K562 (cell line): ENCODE measurements at regions not wholly inside any gene's neighbourhood (a gene's known extent, or its start where the extent isn't known, plus 50 kb on each side); places are given as distances from the start of the nearest gene placed in this dataset.

Source experiments
- ARID1B ChIP-seq: fragments of 450-650 bp; IDR thresholded peaks from 2 replicates; pipeline ENCODE4 v1.6.1; 2016; ENCODE audit warnings: antibody characterized with exemption, mild to moderate bottlenecking, inconsistent platforms
- ATF1 ChIP-seq, 2 experiments: fragments of 450-650 bp in 1 of 2; IDR thresholded peaks; 2 replicates each; pipeline ENCODE4 v1.6.1; 2016; ENCODE audit warnings: missing compliant biosample characterization in 1 of 2, missing genetic modification characterization in 1 of 2
- ATF7 ChIP-seq: fragments of 450-650 bp; IDR thresholded peaks from 2 replicates; pipeline ENCODE4 v1.7.1; 2014; ENCODE audit warnings: mild to moderate bottlenecking, moderate library complexity
- BRD9 ChIP-seq: fragments of 450-650 bp; IDR thresholded peaks from 2 replicates; pipeline ENCODE4 v1.6.1; 2018; ENCODE audit warnings: low read depth; ENCODE audit not compliant: partially characterized antibody
- CREB1 ChIP-seq, 2 experiments: sonication (generic) in 1 of 2; formaldehyde crosslinking in 1 of 2; IDR thresholded peaks; 2 replicates each; pipeline versions ENCODE4 v1.6.1 to v1.8.0; 2012 to 2022; ENCODE audit warnings: inconsistent platforms in 1 of 2, mild to moderate bottlenecking in 1 of 2, missing genetic modification reagents in 1 of 2, moderate library complexity in 1 of 2
- CREM ChIP-seq: IDR thresholded peaks from 2 replicates; pipeline ENCODE4 v1.6.1; 2014; ENCODE audit warnings: antibody characterized with exemption, low read depth
- CTCF ChIP-seq, 3 experiments: IDR thresholded peaks in 2 of 3; conservative IDR thresholded peaks in 1 of 3; 2 replicates each; pipeline ENCODE4 v1.5.1; 2011 to 2012; ENCODE audit warnings: low read length in 3 of 3, mild to moderate bottlenecking in 3 of 3, control low read depth in 2 of 3, improper control_type of control experiment in 1 of 3, inconsistent platforms in 1 of 3, low read depth in 1 of 3, mixed read lengths in 1 of 3, moderate library complexity in 1 of 3; ENCODE audit not compliant: insufficient read depth in 2 of 3
- KAT7 ChIP-seq: sonication (generic); formaldehyde crosslinking; IDR thresholded peaks from 2 replicates; pipeline ENCODE4 v1.8.0; 2022; ENCODE audit warnings: missing genetic modification reagents, mild to moderate bottlenecking, borderline replicate concordance
- MAX ChIP-seq: sonication (generic); formaldehyde crosslinking; IDR thresholded peaks from 2 replicates; pipeline ENCODE4 v1.9.0; 2022; ENCODE audit warnings: mild to moderate bottlenecking, missing genetic modification reagents
- MXI1 ChIP-seq: IDR thresholded peaks from 2 replicates; pipeline ENCODE4 v1.6.1; 2011; ENCODE audit warnings: low read depth, mild to moderate bottlenecking, improper control_type of control experiment, low read length
- MYC ChIP-seq, 2 experiments: fragments of 250-450 bp in 1 of 2; sonication (Bioruptor Pico) in 1 of 2; IDR thresholded peaks; 2 replicates each; pipeline versions ENCODE4 v1.5.1 to v1.6.1; 2012 to 2021; ENCODE audit warnings: low read depth in 2 of 2, borderline replicate concordance in 1 of 2, improper control_type of control experiment in 1 of 2, low read length in 1 of 2, mild to moderate bottlenecking in 1 of 2, moderate library complexity in 1 of 2
- PHF21A ChIP-seq: fragments of 450-650 bp; IDR thresholded peaks from 2 replicates; pipeline ENCODE4 v1.6.1; 2017; ENCODE audit warnings: low read depth, borderline replicate concordance
- RAD21 ChIP-seq, 2 experiments: fragments of 250-450 bp in 1 of 2; fragments of 450-650 bp in 1 of 2; sonication (Bioruptor Pico) in 1 of 2; formaldehyde crosslinking in 1 of 2; IDR thresholded peaks in 1 of 2; conservative IDR thresholded peaks in 1 of 2; 2 replicates each; pipeline versions ENCODE4 v1.4.0 to v1.8.0; 2020 to 2022; ENCODE audit warnings: mild to moderate bottlenecking in 2 of 2, moderate library complexity in 1 of 2
- REST ChIP-seq, 2 experiments: fragments of 450-650 bp; formaldehyde crosslinking in 1 of 2; IDR thresholded peaks; 2 replicates each; pipeline versions ENCODE4 v1.4.0 to v1.6.1; 2014 to 2020; ENCODE audit warnings: mild to moderate bottlenecking in 2 of 2, borderline replicate concordance in 1 of 2, low read depth in 1 of 2
- SMARCA4 ChIP-seq: fragments of 450-650 bp; IDR thresholded peaks from 2 replicates; pipeline ENCODE4 v1.6.1; 2016
- TBP ChIP-seq: optimal IDR thresholded peaks from 2 replicates; pipeline ENCODE3; 2011; ENCODE audit warnings: low read depth, low read length, improper control_type of control experiment

- TF ChIP-seq CREM (peak; percentile 81), MAX (CRISPR knock-in tag) (peak; percentile 83), CTCF (IDR thresholded peaks at IDR 0.05 in 2 of 3, conservative IDR thresholded peaks at IDR 0.05 in 1 of 3; ENCODE audit: insufficient read depth in 2 of 3, low read depth in 1 of 3, low read length in 3 of 3) (peak; percentile 86 to 93 (median 88)), MYC (IDR thresholded peaks at IDR 0.05; ENCODE audit: low read depth, low read length) (peak; percentile 22; the same call in 1 of the 2 replicates), MYC (CRISPR knock-in tag; IDR thresholded peaks at IDR 0.05; ENCODE audit: borderline replicate concordance, low read depth) (no peak), MXI1 (no peak), ARID1B (peak; percentile 64), SMARCA4 (peak; percentile 61), REST (IDR thresholded peaks at IDR 0.05; ENCODE audit: borderline replicate concordance) (peak; percentile 85), REST (CRISPR knock-in tag; IDR thresholded peaks at IDR 0.05; ENCODE audit: low read depth) (no peak), RAD21 (CRISPR knock-in tag; conservative IDR thresholded peaks at IDR 0.05 in 1 of 2, IDR thresholded peaks at IDR 0.05 in 1 of 2) (peak; percentile 87 to 96), KAT7 (CRISPR knock-in tag) (peak; percentile 93; the same call in 1 of the 2 replicates), ATF7 (0 out of 2 replicates have a peak, but pooled peaks have one; percentile 29), PHF21A (no peak), TBP (peak; percentile 19), ATF1 (CRISPR knock-in tag; IDR thresholded peaks at IDR 0.05) (no peak), ATF1 (tag; IDR thresholded peaks at IDR 0.05) (peak; percentile 40; the same call in 1 of the 2 replicates), CREB1 (IDR thresholded peaks at IDR 0.05) (no peak; the same call in none of the 2 replicates), CREB1 (CRISPR knock-in tag; IDR thresholded peaks at IDR 0.05) (peak; percentile 73), BRD9 (peak; percentile 58)
Measured at GRCh38 chr1:55277377-55278130, 62.4 kb upstream of the USP24 start (continued).
